Stimulated activated CD8-positive, alpha-beta memory T cell treated with anti-CD3 and anti-CD28 coated beads, Interleukin-7, amount 100 ng/mL, for 24 hours (primary cell): ENCODE measurements at regions not wholly inside any gene's neighbourhood (a gene's known extent, or its start where the extent isn't known, plus 50 kb on each side); places are given as distances from the start of the nearest gene placed in this dataset.

Source experiments
- DNase-seq: peaks from one replicate; pipeline ENCODE4 v3.0.0-alpha.2; 2020; ENCODE audit warnings: low read depth

DNA sequence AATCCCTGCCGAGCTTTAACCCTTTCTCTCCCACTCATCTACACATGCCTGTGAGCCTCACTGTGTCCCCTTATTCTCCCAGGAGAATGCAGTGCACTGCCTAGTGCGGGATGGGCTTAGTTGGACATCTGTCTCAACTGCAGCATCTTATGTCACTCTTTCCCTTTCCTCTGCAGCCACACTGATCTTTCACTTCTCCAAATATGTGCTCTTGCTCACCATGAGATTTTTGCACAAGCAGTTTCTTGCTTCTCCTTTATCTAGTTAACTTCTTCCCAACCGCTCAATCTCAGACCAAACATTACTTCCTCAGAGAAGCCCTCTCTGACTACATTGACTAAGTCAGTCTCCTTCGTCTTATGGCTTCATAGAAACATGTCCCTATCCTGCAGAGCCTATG is 292.3 kb downstream of the KBTBD8 start:
- no peak for DNase-seq

DNA sequence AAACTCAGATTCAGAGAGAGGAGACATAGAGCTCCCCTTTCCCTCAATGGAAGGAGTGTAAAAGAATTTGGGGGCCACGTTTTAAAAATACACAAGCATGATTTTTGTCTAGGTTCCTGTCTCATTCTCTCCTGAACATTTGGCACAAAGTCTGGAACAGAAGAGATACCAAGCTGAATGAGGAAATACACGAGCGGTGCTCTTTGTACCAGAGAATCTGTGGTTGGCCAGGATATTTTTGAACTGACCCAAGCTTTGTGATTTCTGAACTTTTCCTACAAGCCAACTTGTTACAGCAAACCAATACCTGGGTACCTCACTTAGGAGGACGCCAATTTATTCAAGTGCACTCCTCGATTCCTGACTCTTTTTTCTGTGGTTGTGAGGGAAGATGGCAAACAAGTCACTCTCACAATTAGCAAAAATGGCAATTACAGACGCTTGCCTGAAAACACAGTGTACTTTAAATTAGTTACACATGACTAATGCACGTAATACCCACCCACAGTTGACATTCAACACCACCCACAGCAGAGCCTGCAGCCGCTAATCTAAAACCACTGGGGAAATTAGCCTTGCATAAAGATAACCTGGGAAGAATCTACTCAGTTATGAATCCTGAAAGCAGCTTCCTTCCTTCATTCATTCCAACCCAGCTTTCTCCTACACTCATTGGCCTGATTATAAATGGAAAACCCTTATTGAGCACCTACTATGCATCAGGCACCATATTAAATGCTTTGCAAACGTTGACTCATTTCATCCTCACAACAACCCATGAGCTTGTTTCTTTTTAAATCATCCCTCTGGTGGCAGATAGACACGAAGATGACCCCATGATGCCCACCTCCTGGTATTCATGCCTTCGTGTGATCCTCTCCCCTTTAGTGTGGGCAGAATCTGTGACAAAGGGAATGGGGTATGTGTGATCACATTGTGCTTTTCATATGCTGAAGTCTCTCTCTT is 293.5 kb downstream of the KBTBD8 start:
- no peak for DNase-seq

DNA sequence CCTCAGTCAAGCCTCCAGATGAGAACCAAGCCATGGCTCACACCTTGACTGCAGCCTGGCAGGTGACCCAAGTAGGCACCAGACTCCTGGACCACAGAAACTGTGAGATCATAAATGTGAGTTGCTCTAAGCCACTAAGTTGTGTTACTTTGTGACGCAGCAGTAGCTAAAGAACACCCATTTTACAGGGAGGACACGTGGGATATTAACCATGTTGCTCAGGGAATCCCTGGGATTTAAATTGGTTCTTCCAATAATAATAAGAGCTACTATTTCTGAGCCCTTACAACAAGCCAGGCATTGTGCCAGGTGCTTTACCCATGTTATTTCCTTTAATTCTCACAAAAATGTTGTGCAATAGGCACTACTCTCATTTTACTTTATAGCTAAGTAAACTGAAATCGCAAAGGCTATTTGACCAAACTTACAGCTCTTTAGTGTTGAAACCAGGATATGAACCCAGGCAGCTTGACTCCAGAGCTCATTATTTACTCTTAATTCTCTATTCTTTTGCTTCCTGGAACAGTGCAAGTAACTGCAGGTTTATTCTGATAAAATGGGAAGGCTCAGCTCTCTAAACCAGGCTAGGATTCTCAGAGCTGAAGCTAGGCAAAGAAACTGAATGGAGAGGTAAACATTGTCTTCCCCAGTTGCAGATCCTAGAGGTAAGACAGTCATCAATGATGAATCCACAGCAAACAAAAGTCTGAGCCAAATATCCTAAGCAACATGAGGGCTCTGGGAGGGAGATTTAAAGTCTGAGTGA is 294.4 kb downstream of the KBTBD8 start:
- DNase-seq = no peak

DNA sequence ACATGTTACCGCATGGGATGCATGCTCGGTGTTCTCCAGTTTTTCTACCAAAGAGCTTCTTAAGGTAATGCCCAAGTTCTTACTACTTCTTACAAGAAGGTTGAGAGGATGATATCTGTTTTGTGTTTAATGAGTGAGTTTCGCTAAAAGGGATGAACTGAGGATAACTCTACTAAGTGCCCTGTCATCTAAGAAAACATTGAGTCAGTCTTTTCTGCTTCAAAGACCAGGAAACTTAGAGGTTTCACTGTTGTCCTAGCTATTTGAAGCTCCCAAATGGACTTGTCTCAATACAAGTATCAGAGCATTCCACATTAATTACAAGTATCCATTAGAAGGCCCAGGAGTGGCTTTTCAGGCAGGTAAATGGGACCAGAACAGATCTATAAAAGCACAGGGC is 296.2 kb downstream of the KBTBD8 start:
- no peak for DNase-seq

DNA sequence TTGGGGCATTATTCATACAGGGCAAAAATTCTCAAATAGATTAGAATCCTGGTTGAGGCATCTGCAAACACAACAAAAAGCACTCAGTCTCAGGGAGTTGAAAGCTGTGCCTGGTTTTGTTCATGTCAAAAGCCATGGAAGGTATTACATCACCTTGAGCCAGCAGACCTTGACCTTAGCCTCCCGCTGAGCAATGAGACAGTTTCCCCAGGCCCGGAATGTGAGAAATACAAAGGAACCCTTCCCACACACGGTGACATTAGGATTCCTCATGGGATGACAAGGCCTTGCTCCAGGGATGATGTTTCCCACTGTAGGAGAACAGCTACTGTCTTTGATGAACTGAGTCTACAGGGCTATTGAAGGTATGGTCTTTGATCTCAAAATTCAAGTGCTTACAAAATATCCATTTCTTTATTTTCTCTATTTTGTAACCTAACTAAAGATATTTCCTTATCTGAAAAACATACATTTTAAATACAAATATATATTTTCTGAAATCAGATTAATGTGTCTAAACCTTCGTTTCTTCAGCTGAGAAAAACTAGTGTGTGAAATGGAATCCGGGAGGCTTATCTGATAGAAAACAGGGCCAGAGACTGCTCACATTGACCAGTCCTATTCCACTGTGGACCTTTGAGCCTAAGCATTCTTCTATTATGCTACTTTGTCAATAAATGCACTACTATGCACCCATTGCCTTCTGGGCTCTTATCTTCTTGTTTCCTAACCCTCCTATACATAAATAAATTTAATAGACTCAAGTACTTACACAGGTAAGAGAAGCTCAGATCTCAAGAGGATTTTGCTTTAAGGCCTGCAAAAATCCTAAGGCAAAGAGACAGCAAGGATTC is 298.2 kb downstream of the KBTBD8 start:
- DNase-seq = no peak

DNA sequence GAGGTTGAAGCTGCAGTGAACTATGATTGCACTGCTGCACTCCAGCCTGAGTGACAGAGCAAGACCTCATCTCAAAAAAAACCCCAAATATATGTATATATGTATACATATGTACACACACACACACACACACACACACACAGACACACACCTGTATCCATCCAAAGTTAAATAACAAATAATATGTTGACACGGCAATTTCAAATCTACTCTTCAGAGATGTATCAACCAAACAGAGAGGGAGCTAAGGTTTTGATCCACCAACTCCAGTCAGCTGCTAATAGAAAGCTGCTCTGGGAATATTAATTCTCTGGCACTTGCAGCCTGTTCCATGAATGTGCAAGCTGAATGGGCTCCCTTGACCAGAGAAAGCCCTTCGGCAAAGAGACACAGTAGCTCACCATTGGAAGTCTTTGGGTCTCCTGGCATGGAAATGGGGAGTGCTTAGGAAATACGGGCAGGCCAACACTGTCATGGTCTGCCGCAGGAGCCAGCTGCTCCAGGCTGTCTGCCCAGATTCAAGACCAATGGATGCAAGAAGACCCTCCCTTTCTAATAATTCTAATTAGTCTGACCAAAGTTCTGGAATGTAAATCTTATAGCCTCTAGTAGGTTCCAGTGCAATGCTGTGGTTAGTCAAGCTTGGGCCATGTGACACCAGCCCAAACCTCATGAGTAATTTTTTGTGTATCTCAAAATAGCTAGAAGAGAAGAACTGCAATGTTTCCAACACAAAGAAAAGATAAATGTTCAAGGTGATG is 299.8 kb downstream of the KBTBD8 start:
- DNase-seq = no peak

DNA sequence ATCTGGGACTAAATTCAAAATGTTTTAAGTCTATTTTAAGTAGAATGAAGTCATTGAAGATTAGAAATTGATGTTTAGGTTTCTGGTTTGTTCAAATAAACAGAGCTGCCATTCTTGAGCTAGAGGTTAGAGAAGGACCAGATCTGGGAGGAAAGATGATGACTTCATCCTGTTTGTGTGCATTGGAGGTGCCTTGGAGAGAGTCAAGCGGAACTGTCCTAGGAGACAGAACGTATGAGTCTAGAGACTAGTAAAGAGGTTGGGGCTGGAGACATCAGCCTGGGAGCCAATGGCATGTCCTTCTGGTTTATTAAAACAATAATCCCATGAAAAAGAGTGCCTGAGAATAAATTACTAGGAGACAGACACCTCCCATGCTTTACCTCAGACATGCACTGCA is 303.4 kb downstream of the KBTBD8 start:
- DNase-seq = no peak

DNA sequence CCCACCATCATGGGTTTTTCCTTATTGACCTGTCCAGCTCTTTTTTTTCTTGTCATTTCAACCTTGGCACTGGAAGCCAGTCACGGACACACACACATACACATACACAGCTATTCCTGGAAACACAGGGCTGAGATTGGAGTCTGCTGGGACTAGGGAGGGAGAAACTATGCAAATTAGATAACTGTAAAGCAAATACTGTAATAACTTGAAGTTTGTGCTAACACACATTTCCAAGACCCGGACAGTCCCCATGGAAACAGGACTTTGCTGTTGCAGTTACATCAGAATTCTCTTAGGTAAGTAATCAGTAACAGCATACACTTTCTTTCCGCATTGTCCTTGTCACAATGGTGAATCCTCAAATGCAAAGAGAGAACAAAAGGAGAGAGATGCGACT is 304.4 kb downstream of the KBTBD8 start:
- DNase-seq = no peak

DNA sequence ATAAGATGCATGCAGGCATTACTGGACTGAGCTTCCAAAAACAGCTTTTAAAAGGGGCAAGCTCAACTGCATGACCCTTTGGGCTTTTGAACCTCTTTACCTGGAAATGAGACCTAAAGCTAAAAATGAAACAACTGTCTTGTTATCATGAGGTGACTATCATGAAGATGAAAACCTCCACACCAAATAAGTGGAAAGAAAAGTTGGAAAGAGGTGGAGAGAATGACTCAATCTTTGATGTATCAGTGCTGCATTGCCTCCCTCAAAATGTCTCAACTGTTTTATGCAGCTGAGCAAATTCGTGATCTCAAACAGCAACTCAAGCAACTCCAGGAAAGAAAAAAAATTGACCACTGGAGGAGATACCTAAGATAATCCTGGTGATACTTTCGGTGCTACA is 307.1 kb downstream of the KBTBD8 start:
- no peak for DNase-seq

DNA sequence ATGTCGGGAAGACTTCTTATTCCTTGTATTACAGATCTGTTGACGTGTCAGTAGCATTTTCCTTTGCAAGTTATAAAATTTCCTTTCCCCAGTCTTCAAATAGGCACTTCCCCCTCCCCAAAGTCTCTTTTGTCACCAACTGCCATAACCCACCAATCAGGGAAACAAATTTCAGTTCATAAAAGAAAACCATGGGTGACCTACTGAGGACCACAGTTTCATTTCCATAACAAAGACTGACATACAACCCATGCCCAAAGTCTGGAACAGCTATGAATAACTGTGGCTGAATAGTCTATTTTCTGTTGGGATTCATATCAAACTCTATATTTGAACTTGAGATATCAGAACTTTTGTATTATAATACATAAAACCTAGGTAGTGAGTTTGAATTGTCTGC is 307.8 kb downstream of the KBTBD8 start:
- no peak for DNase-seq

DNA sequence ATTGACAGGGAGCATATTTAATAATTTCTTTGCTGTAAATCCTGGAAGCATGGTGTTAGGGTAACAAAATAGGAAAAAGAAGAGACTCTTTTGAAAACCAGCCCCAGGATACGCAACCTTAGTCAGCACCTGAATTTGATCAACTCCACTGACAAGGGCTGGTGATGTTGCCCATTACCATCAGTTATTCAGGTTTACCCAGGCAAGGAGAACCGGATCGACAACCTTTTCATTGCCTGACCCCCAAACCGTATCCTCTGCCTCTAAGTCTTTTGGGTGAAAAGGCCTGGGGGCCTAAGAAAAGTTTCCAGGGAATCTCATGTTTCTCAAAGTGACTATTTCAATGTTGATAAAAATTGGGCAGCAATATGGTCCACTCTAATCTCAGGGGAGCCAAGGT is 313.3 kb downstream of the KBTBD8 start:
- DNase-seq = no peak

DNA sequence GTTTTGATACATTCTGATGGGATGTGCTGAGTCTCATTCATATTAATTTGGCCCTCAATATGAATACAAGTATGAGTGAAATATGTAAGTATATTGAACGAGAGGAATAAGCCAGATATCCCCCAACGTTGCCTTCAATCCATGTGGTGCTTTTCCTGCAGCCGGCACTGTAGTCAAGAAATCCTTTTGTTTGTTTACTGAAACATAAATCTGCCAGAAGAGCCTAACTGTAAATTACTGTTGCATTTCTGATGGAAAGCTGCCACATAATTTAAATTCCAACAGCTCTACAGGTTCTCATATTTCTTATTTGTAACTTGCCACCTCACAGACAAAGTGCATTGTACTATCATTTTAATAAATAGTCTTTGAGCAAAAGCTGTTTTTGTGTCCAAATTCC is 314.0 kb downstream of the KBTBD8 start:
- DNase-seq = no peak

DNA sequence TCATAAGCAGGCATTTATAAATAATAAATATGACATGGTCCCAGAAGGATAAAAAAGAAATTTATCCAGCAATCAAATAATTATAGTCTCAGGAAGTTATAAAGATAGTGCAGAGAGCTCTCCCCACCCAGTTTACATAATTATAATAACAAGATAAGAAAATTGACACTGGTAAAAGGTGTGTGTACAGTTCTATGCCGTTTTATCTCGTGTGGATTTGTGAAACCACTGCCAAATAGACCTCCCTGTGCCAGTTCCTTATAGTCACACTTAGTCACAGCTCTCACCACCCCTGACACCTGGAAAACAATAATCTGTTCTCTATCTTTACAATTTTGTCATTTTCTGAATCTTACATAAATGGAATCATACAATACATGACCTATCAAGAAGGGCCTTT is 320.1 kb downstream of the KBTBD8 start:
- no peak for DNase-seq

DNA sequence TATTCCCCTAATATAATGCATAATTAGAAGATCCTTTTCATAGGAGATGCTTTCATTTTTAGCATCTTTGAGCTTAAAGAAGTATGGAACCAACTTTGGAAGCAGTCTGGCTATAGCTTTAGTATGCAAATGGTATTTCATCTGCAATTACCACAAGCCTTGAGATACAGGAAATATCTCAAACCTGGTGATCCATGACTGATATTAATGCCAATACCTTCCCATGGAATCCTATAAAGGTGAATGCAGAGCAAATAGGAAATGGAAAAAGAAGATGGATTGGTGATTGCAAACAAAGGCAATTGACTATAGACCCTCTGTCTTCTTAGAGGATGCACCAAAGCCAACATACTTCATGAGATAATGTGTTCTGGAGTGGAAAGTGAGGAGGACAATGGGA is 326.4 kb downstream of the KBTBD8 start:
- DNase-seq = no peak
